ENCODE measurements at regions not wholly inside any gene's neighbourhood (a gene's known extent, or its start where the extent isn't known, plus 50 kb on each side); places are given as distances from the start of the nearest gene placed in this dataset.

DNA sequence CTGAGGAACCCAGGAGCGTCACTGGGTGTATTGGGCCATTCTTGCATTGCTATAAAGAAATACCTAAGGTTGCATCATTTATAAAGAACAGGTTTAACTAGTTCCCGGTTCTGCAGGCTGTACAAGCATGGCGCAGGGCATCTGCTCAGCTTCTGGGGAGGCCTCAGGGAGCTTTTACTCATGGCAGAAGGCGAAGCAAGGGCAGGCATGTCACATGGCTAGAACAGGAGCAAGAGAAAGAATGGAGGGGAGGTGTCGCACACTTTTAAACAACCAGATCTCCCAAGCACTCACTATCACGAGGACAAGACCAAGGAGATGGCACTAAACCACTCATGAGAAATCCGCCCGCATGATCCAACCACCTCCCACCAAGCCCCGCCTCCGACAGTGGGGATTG is 65.2 kb downstream of the PSMG1 start:
- no peaks in the 10 kb centered on the region for H3K27me3 ChIP-seq (ENCODE audit: insufficient read depth, low read depth)
- TF ChIP-seq, protein P1, sequence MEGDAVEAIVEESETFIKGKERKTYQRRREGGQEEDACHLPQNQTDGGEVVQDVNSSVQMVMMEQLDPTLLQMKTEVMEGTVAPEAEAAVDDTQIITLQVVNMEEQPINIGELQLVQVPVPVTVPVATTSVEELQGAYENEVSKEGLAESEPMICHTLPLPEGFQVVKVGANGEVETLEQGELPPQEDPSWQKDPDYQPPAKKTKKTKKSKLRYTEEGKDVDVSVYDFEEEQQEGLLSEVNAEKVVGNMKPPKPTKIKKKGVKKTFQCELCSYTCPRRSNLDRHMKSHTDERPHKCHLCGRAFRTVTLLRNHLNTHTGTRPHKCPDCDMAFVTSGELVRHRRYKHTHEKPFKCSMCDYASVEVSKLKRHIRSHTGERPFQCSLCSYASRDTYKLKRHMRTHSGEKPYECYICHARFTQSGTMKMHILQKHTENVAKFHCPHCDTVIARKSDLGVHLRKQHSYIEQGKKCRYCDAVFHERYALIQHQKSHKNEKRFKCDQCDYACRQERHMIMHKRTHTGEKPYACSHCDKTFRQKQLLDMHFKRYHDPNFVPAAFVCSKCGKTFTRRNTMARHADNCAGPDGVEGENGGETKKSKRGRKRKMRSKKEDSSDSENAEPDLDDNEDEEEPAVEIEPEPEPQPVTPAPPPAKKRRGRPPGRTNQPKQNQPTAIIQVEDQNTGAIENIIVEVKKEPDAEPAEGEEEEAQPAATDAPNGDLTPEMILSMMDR (conservative IDR thresholded peaks at IDR 0.05) = no peak
- no peak for TF ChIP-seq EZH2 (IDR thresholded peaks at IDR 0.05; ENCODE audit: low read depth)
- H2AFZ ChIP-seq = no peak overlapping the region
- ChIA-PET CTCF (no interaction called here), POLR2A (ENCODE audit: unreplicated experiment) (no interaction called here)
- H3K9me3 ChIP-seq (ENCODE audit: insufficient read depth, low read depth) = no peaks in the 10 kb centered on the region
- H3K4me2 ChIP-seq = no peak overlapping the region
- H4K20me1 ChIP-seq (ENCODE audit: insufficient read depth) = no peaks in the 10 kb centered on the region
- H3K36me3 ChIP-seq (ENCODE audit: low read depth) = no peaks in the 10 kb centered on the region
- DNase-seq = no peak
- H3K4me3 ChIP-seq = no peak overlapping the region
- no TSS peak for BruUV-seq (replicated peaks)
- no peaks in the 10 kb centered on the region for H3F3A ChIP-seq (ENCODE audit: insufficient read depth, low read depth)
- no peaks in the 10 kb centered on the region for H3K9me2 ChIP-seq (ENCODE audit: insufficient read depth)
- no peak overlapping the region for H3K27ac ChIP-seq
- H3K79me2 ChIP-seq (ENCODE audit: low read depth) = no peaks in the 10 kb centered on the region
- no peaks in the 10 kb centered on the region for H3K4me1 ChIP-seq (replicated peaks; ENCODE audit: insufficient read depth)
- intact Hi-C loops (cut with micrococcal nuclease; ENCODE audit: unreplicated experiment) = no loop called here

DNA sequence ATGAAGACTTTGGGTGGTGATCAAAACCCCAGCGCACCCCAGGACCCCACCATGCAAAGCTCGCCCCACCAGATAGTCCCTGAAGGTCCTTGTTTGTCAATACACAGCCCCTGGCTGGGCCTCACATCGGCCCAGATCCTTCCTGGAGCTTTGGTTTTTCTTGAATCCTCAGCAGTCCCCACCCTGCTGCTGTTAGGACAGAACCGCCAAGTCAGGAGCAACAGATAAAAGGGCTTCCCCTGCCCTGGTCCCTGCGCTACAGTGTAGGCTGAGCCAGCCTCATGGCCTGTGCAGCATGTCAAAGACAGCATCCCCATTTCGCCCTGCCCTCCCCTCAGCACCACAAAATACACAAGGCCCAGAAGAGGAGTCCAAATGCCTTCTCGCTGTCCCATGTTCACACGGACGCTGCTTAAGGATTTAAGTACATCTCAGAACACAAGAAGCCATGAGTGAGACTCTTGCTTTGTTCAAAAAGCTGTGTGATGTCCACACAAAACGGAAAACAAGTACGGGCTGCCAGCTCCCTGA is 65.7 kb downstream of the PSMG1 start:
- Histone ChIP-seq H3K9me3 (ENCODE audit: insufficient read depth, low read depth) (no peaks in the 10 kb centered on the region), H3K79me2 (ENCODE audit: low read depth) (no peaks in the 10 kb centered on the region), H3K27me3 (ENCODE audit: insufficient read depth, low read depth) (no peaks in the 10 kb centered on the region), H3K4me1 (replicated peaks; ENCODE audit: insufficient read depth) (no peaks in the 10 kb centered on the region), H3K4me2 (no peak overlapping the region), H4K20me1 (ENCODE audit: insufficient read depth) (no peaks in the 10 kb centered on the region), H2AFZ (no peak overlapping the region), H3F3A (ENCODE audit: insufficient read depth, low read depth) (no peaks in the 10 kb centered on the region), H3K9me2 (ENCODE audit: insufficient read depth) (no peaks in the 10 kb centered on the region), H3K4me3 (no peak overlapping the region), H3K27ac (no peak overlapping the region), H3K36me3 (ENCODE audit: low read depth) (no peaks in the 10 kb centered on the region)
- ChIA-PET POLR2A (ENCODE audit: unreplicated experiment) (no interaction called here), CTCF (no interaction called here)
- TF ChIP-seq, protein P1 (conservative IDR thresholded peaks at IDR 0.05) = no peak
- no peak for TF ChIP-seq EZH2 (IDR thresholded peaks at IDR 0.05; ENCODE audit: low read depth)
- DNase-seq = no peak
- intact Hi-C loops (cut with micrococcal nuclease; ENCODE audit: unreplicated experiment) = no loop called here
- no TSS peak for BruUV-seq (replicated peaks)

DNA sequence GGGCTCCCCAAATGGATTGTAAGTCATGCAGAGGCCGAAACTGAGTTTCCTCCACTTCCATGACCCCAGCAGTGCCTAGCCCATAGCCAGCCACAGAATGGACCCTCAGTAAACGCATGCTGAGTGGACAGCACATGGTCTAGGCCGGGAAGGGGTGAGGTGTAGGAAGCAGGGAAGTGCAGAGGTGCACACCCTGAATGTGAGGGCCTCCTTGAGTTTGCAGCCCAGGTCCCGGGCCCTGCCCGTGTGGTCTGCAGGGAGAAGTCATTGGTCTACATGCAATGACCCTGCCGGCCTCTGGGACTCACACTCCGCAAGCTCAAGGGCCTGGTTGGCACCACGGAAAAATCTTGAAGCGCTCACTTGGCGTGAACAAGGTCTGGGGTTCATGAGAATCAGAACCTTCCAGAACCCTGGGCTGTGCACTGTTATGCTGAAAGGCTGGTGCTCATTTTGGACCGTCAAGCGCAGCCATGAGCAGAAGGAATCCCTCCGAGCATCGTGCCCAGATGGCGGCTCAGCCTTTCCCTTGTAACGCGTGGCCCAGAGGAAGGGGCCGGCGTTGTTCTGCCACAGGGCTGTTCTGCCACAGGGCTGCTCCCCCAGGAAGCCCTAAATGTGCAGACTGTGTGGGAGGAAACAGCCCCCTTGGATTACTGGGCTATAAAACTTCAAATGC is 66.4 kb downstream of the PSMG1 start:
- TF ChIP-seq, protein P1 (conservative IDR thresholded peaks at IDR 0.05) = no peak
- no peak for TF ChIP-seq EZH2 (IDR thresholded peaks at IDR 0.05; ENCODE audit: low read depth)
- DNase-seq = no peak
- H3F3A ChIP-seq (ENCODE audit: insufficient read depth, low read depth) = no peaks in the 10 kb centered on the region
- no peaks in the 10 kb centered on the region for H3K9me3 ChIP-seq (ENCODE audit: insufficient read depth, low read depth)
- ChIA-PET POLR2A (ENCODE audit: unreplicated experiment) (no interaction called here), CTCF (no interaction called here)
- BruUV-seq (replicated peaks) = no TSS peak
- H2AFZ ChIP-seq = no peak overlapping the region
- intact Hi-C loops (cut with micrococcal nuclease; ENCODE audit: unreplicated experiment) = no loop called here
- H3K4me1 ChIP-seq (replicated peaks; ENCODE audit: insufficient read depth) = no peaks in the 10 kb centered on the region
- no peaks in the 10 kb centered on the region for H3K9me2 ChIP-seq (ENCODE audit: insufficient read depth)
- H4K20me1 ChIP-seq (ENCODE audit: insufficient read depth) = no peaks in the 10 kb centered on the region
- H3K36me3 ChIP-seq (ENCODE audit: low read depth) = no peaks in the 10 kb centered on the region
- no peak overlapping the region for H3K27ac ChIP-seq
- H3K4me3 ChIP-seq = no peak overlapping the region
- no peaks in the 10 kb centered on the region for H3K79me2 ChIP-seq (ENCODE audit: low read depth)
- no peak overlapping the region for H3K4me2 ChIP-seq
- H3K27me3 ChIP-seq (ENCODE audit: insufficient read depth, low read depth) = no peaks in the 10 kb centered on the region

All from PC-9 (cell line).